Neuronal stem cell (in vitro differentiated cells): ENCODE measurements at regions not wholly inside any gene's neighbourhood (a gene's known extent, or its start where the extent isn't known, plus 50 kb on each side); places are given as distances from the start of the nearest gene placed in this dataset.

ENCODE experiments used
- DNase-seq: peaks from one replicate; pipeline ENCODE4 v3.0.0-alpha.2; 2013; ENCODE audit warnings: low spot score
- H2AFZ ChIP-seq: one replicate; pipeline ENCODE4 v1.6.1; 2013; ENCODE audit warnings: mild to moderate bottlenecking, low read length, inconsistent platforms
- H2AK5ac ChIP-seq: 2 replicates; pipeline ENCODE4 v1.6.1; 2013; ENCODE audit warnings: low read depth, mild to moderate bottlenecking, inconsistent platforms, low read length, moderate library complexity, mixed read lengths
- H2BK120ac ChIP-seq: 2 replicates; pipeline ENCODE4 v1.6.1; 2013; ENCODE audit warnings: low read depth, mild to moderate bottlenecking, inconsistent platforms, low read length, moderate library complexity, mixed read lengths
- H2BK12ac ChIP-seq: one replicate; pipeline ENCODE4 v1.6.1; 2013; ENCODE audit warnings: low read length, inconsistent platforms
- H2BK15ac ChIP-seq: 2 replicates; pipeline ENCODE4 v1.6.1; 2013; ENCODE audit warnings: mild to moderate bottlenecking, low read length, inconsistent platforms, mixed read lengths
- H2BK5ac ChIP-seq: one replicate; pipeline ENCODE4 v1.6.1; 2013; ENCODE audit warnings: inconsistent platforms, mild to moderate bottlenecking, low read length, moderate library complexity
- H3K14ac ChIP-seq: one replicate; pipeline ENCODE4 v1.6.1; 2013; ENCODE audit warnings: low read length, inconsistent platforms
- H3K18ac ChIP-seq: 2 replicates; pipeline ENCODE4 v1.6.1; 2013; ENCODE audit warnings: low read length, inconsistent platforms
- H3K23ac ChIP-seq: 2 replicates; pipeline ENCODE4 v1.6.1; 2013; ENCODE audit warnings: low read depth, mild to moderate bottlenecking, mixed read lengths, low read length, inconsistent platforms; ENCODE audit not compliant: poor library complexity
- H3K27ac ChIP-seq: replicated peaks from 3 replicates; pipeline ENCODE4 v1.5.1; 2013; ENCODE audit warnings: low read length, inconsistent platforms
- H3K27me3 ChIP-seq, 3 experiments: 2 replicates each; pipeline ENCODE4 v1.6.1; 2013; ENCODE audit warnings: low read length in 3 of 3, mild to moderate bottlenecking in 2 of 3, inconsistent platforms in 1 of 3, low read depth in 1 of 3, mixed read lengths in 1 of 3, moderate library complexity in 1 of 3; ENCODE audit not compliant: control insufficient read depth in 3 of 3, insufficient read depth in 3 of 3
- H3K36me3 ChIP-seq, 2 donors: replicated peaks in 1 of 2; 2 replicates each; pipeline ENCODE4 v1.6.1; 2013; ENCODE audit warnings: low read length in 2 of 2; ENCODE audit not compliant: control insufficient read depth in 2 of 2, insufficient read depth in 2 of 2
- H3K4ac ChIP-seq: 2 replicates; pipeline ENCODE4 v1.6.1; 2013; ENCODE audit warnings: inconsistent platforms, mild to moderate bottlenecking, low read length, moderate library complexity
- H3K4me1 ChIP-seq, 2 donors: 1 replicate in 1 of 2; 2 replicates in 1 of 2; pipeline ENCODE4 v1.6.1; 2013; ENCODE audit warnings: low read length in 2 of 2, low read depth in 1 of 2; ENCODE audit not compliant: control insufficient read depth in 2 of 2, insufficient read depth in 1 of 2
- H3K4me2 ChIP-seq: one replicate; pipeline ENCODE4 v1.6.1; 2013; ENCODE audit warnings: mild to moderate bottlenecking, low read length, inconsistent platforms; ENCODE audit not compliant: insufficient read depth, poor library complexity, severe bottlenecking
- H3K4me3 ChIP-seq, 2 donors: 2 replicates each; pipeline ENCODE4 v1.5.1; 2013; ENCODE audit warnings: low read length in 2 of 2, mild to moderate bottlenecking in 2 of 2, inconsistent platforms in 1 of 2, moderate library complexity in 1 of 2
- H3K79me1 ChIP-seq: one replicate; pipeline ENCODE4 v1.6.1; 2013; ENCODE audit warnings: low read depth, mild to moderate bottlenecking, inconsistent platforms, low read length, moderate library complexity
- H3K9ac ChIP-seq: one replicate; pipeline ENCODE4 v1.6.1; 2013; ENCODE audit warnings: mild to moderate bottlenecking, low read depth, low read length, inconsistent platforms; ENCODE audit not compliant: poor library complexity
- H3K9me3 ChIP-seq, 2 donors: replicated peaks in 1 of 2; 2 replicates each; pipeline versions ENCODE3 to v1.6.1; 2013; ENCODE audit warnings: low read length in 2 of 2, mild to moderate bottlenecking in 2 of 2, inconsistent platforms in 1 of 2, low read depth in 1 of 2, mixed read lengths in 1 of 2, moderate library complexity in 1 of 2; ENCODE audit not compliant: control insufficient read depth in 2 of 2, insufficient read depth in 1 of 2
- H4K8ac ChIP-seq: one replicate; pipeline ENCODE4 v1.6.1; 2013; ENCODE audit warnings: low read depth, mild to moderate bottlenecking, inconsistent platforms, low read length, moderate library complexity
- H4K91ac ChIP-seq: one replicate; pipeline ENCODE4 v1.6.1; 2013; ENCODE audit warnings: low read length, low read depth, mild to moderate bottlenecking, inconsistent platforms; ENCODE audit not compliant: poor library complexity
- WGBS, 2 donors: extraction: QIAGEN DNeasy Blood & Tissue Kit; methylation state at CpG; one replicate each; pipeline ENCODE4 v1.1.7; 2013; ENCODE audit warnings: missing lambda C conversion rate in 2 of 2, mixed read lengths in 1 of 2; ENCODE audit not compliant: insufficient read length in 2 of 2, insufficient replicate concordance in 1 of 2; ENCODE audit errors: extremely low coverage in 2 of 2; 5-methylcytosine and 5-hydroxymethylcytosine counted together

DNA sequence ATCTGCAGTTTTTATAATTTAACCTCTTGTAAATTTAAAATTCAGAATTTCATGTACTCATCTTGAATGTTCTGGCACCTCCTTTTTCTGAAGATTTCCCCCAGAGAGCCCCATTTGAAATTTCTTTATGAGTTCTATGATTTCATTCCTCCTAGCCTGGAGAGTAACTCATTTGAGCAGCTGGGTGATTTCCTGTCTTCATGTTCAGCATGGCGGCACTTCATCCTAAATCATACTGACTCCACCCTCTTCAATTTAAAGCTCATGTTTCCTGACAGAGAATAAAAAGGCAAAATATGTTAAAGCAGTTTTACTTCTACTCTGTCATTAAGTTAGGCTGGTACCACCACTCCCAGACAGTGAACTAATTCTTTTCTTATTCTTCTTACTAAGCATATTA is 250.9 kb upstream of the POU3F2 start:
- no peak overlapping the region for H3K14ac ChIP-seq
- no peak overlapping the region for H2BK12ac ChIP-seq
- H3K27me3 ChIP-seq: no peaks in the 10 kb centered on the region
- no peak overlapping the region for H3K18ac ChIP-seq
- H2AK5ac ChIP-seq: no peak overlapping the region
- no peak overlapping the region for H3K23ac ChIP-seq
- H3K27ac ChIP-seq: no peak overlapping the region
- no peak overlapping the region for H2BK5ac ChIP-seq
- no CpG with 5 or more reads among the region's 1 CpG for WGBS, 2 donors
- no peak overlapping the region for H3K4ac ChIP-seq
- no peaks in the 10 kb centered on the region for H3K36me3 ChIP-seq
- H4K91ac ChIP-seq: no peak overlapping the region
- no peak overlapping the region for H3K4me3 ChIP-seq
- H3K4me1 ChIP-seq: peaks cover 2 to 3% of the 10 kb centered on the region in 2 donors
- no peaks in the 10 kb centered on the region for H3K9me3 ChIP-seq
- no peaks in the 10 kb centered on the region for H3K79me1 ChIP-seq
- H3K9ac ChIP-seq: no peak overlapping the region
- no peak overlapping the region for H2BK15ac ChIP-seq
- no peak for DNase-seq
- no peak overlapping the region for H3K4me2 ChIP-seq
- H2BK120ac ChIP-seq: no peak overlapping the region
- H4K8ac ChIP-seq: no peak overlapping the region
- H2AFZ ChIP-seq: no peak overlapping the region

- H3K27me3 ChIP-seq: no peaks in the 10 kb centered on the region
- no peak overlapping the region for H3K18ac ChIP-seq
- H2AK5ac ChIP-seq: no peak overlapping the region
- no peak overlapping the region for H2BK5ac ChIP-seq
- no peaks in the 10 kb centered on the region for H3K9me3 ChIP-seq
- H3K4me3 ChIP-seq: no peak overlapping the region
- H2BK120ac ChIP-seq: no peak overlapping the region
- H3K14ac ChIP-seq: no peak overlapping the region
- no peak overlapping the region for H2AFZ ChIP-seq
- no peak overlapping the region for H3K4me2 ChIP-seq
- no peak overlapping the region for H2BK15ac ChIP-seq
- H3K4ac ChIP-seq: no peak overlapping the region
- H4K91ac ChIP-seq: no peak overlapping the region
- WGBS, 2 donors: no CpG with 5 or more reads among the region's 1 CpG
- no peaks in the 10 kb centered on the region for H3K36me3 ChIP-seq
- no peak overlapping the region for H2BK12ac ChIP-seq
- DNase-seq: no peak
- H3K23ac ChIP-seq: no peak overlapping the region
- H3K9ac ChIP-seq: no peak overlapping the region
- no peaks in the 10 kb centered on the region for H3K79me1 ChIP-seq
- H4K8ac ChIP-seq: no peak overlapping the region
- H3K4me1 ChIP-seq: peaks cover 3 to 4% of the 10 kb centered on the region in 2 donors
- H3K27ac ChIP-seq: no peak overlapping the region
Measured at GRCh38 chr6:98586163-98586562, 248.2 kb upstream of the POU3F2 start.

DNA sequence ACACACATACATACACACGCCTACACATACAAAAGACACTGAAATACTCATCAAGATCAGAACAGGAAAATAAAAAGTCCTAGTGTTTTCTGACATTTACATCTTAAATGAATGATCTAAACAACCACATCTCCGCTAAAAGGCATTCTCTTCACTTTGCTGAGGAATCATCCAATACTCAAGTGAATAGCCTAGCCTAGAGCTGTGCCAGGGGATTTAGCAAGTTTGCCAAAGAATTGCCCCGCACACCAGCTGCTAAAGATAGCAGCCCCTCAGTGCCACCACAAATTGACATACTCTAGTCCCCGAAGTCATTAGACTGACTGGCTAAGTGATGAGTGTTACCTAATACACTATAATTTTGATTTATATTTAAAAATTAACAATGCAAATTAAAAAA is 246.8 kb upstream of the POU3F2 start:
- Histone ChIP-seq H3K27me3 (no peaks in the 10 kb centered on the region), H3K27ac (no peak overlapping the region), H3K18ac (no peak overlapping the region), H3K23ac (no peak overlapping the region), H3K79me1 (no peaks in the 10 kb centered on the region), H3K4me2 (no peak overlapping the region), H3K9ac (no peak overlapping the region), H3K4me3 (no peak overlapping the region), H4K91ac (no peak overlapping the region), H2BK15ac (no peak overlapping the region), H2AFZ (peak overlapping the region; percentile 42), H3K14ac (no peak overlapping the region), H4K8ac (no peak overlapping the region), H3K36me3 (no peaks in the 10 kb centered on the region), H3K9me3 (no peaks in the 10 kb centered on the region), H3K4me1 (peaks cover 3 to 4% of the 10 kb centered on the region in 2 donors), H2BK5ac (no peak overlapping the region), H2BK12ac (no peak overlapping the region), H2BK120ac (no peak overlapping the region), H2AK5ac (no peak overlapping the region), H3K4ac (no peak overlapping the region)
- DNase-seq: no peak
- no CpG with 5 or more reads among the region's 4 CpGs for WGBS, 2 donors

GRCh38 chr6:98589536-98589935 is 244.8 kb upstream of the POU3F2 start:
- no peak overlapping the region for H3K18ac ChIP-seq
- H3K79me1 ChIP-seq: no peaks in the 10 kb centered on the region
- H2BK120ac ChIP-seq: no peak overlapping the region
- no peak overlapping the region for H4K91ac ChIP-seq
- H2BK15ac ChIP-seq: no peak overlapping the region
- no peak overlapping the region for H2BK5ac ChIP-seq
- no peak overlapping the region for H3K4me3 ChIP-seq
- no peak overlapping the region for H3K4ac ChIP-seq
- H3K23ac ChIP-seq: no peak overlapping the region
- H2AFZ ChIP-seq: no peak overlapping the region
- WGBS, 2 donors: no CpG with 5 or more reads among the region's 5 CpGs
- H3K27ac ChIP-seq: no peak overlapping the region
- DNase-seq: no peak
- H3K4me1 ChIP-seq: peaks cover 3 to 4% of the 10 kb centered on the region in 2 donors
- H3K9ac ChIP-seq: no peak overlapping the region
- H3K36me3 ChIP-seq: no peaks in the 10 kb centered on the region
- no peaks in the 10 kb centered on the region for H3K9me3 ChIP-seq
- no peaks in the 10 kb centered on the region for H3K27me3 ChIP-seq
- H2AK5ac ChIP-seq: no peak overlapping the region
- no peak overlapping the region for H3K14ac ChIP-seq
- no peak overlapping the region for H4K8ac ChIP-seq
- H3K4me2 ChIP-seq: no peak overlapping the region
- H2BK12ac ChIP-seq: no peak overlapping the region
